Thyroid gland (tissue), 4 donors: ENCODE measurements at regions not wholly inside any gene's neighbourhood (a gene's known extent, or its start where the extent isn't known, plus 50 kb on each side); places are given as distances from the start of the nearest gene placed in this dataset.

ENCODE experiments used
- DNase-seq, 2 donors: peaks; one replicate each; pipeline ENCODE4 v3.0.0-alpha.2; 2019
- H3K27ac ChIP-seq, 3 donors: fragments of 200-600 bp; sonication (generic); 1 replicate in 2 of 3; 2 replicates in 1 of 3; pipeline ENCODE4 v1.5.1; 2016 to 2019; ENCODE audit warnings: mild to moderate bottlenecking in 1 of 3, moderate library complexity in 1 of 3
- H3K27me3 ChIP-seq: fragments of 200-600 bp; sonication (generic); one replicate; pipeline ENCODE4 v1.5.1; 2019
- H3K36me3 ChIP-seq, 2 donors: fragments of 200-600 bp; sonication (generic); one replicate each; pipeline ENCODE4 v1.5.1; 2016 to 2019
- H3K4me1 ChIP-seq, 2 donors: fragments of 200-600 bp; sonication (generic); one replicate each; pipeline ENCODE4 v1.5.1; 2017 to 2019
- H3K4me3 ChIP-seq, 3 donors: fragments of 200-600 bp; sonication (generic); replicated peaks in 1 of 3; 1 replicate in 2 of 3; 2 replicates in 1 of 3; pipeline ENCODE4 v1.5.1; 2016; ENCODE audit warnings: mild to moderate bottlenecking in 1 of 3
- H3K9me3 ChIP-seq: fragments of 200-600 bp; sonication (generic); one replicate; pipeline ENCODE4 v1.5.1; 2017
- CTCF ChIP-seq, 6 experiments: fragments of 200-600 bp in 3 of 6; fragments of 450-650 bp in 3 of 6; sonication (generic) in 3 of 6; IDR thresholded peaks; one replicate each; pipeline ENCODE4 v1.5.1; 2016 to 2019; ENCODE audit warnings: antibody characterized with exemption in 6 of 6, mild to moderate bottlenecking in 2 of 6, inconsistent platforms in 1 of 6, moderate library complexity in 1 of 6
- POLR2A ChIP-seq, 2 donors: fragments of 450-650 bp; IDR thresholded peaks; one replicate each; pipeline ENCODE4 v1.6.1; 2017; ENCODE audit warnings: antibody characterized with exemption in 2 of 2, mild to moderate bottlenecking in 2 of 2, moderate library complexity in 1 of 2
- WGBS, 2 donors: methylation state at CpG; one replicate each; pipeline ENCODE4 v1.1.5; 2017; 5-methylcytosine and 5-hydroxymethylcytosine counted together
- intact Hi-C: fragments of 100-400 bp; cut with DNase I; formaldehyde crosslinking; loops from one replicate; pipeline ENCODE4 v1.15.1; 2023

DNA sequence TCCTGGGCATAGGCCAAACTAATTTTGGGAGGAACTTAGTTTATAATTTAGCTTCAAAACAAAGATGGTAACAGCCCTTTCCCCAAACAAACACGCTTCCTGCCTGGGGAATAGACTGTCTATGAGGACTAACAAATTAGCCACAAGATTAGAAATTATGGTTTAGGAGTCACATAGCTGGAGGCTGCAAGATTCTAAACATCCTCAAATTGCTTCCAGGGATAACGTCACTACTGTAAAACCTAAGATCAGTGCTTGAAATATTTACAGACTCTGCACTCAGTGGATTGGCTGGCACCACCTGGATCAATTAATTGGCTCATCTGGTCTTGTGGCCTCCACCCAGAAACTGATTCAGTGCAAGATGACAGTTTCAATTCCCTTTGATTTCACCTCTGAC lies 118.0 kb upstream of the TACR1 start:
- TF ChIP-seq CTCF (IDR thresholded peaks at IDR 0.05) = no peak
- TF ChIP-seq POLR2A (IDR thresholded peaks at IDR 0.05) = no peak
- Histone ChIP-seq H3K27me3 (no peaks in the 10 kb centered on the region), H3K4me3 (no peak overlapping the region), H3K4me1 (no peaks in the 10 kb centered on the region), H3K27ac (no peak overlapping the region), H3K36me3 (no peaks in the 10 kb centered on the region), H3K9me3 (no peaks in the 10 kb centered on the region)
- intact Hi-C loops = no loop called here
- no peak for DNase-seq
- WGBS, 2 donors = 71 to 77% methylated on average over 2 of the region's 2 CpGs

GRCh38 chr2:75315436-75315835 lies 116.1 kb upstream of the TACR1 start:
- no peak for DNase-seq
- TF ChIP-seq POLR2A (IDR thresholded peaks at IDR 0.05) = no peak
- TF ChIP-seq CTCF (IDR thresholded peaks at IDR 0.05) = no peak
- H3K9me3 ChIP-seq = no peaks in the 10 kb centered on the region
- no peaks in the 10 kb centered on the region for H3K4me1 ChIP-seq
- intact Hi-C loops = no loop called here
- no peaks in the 10 kb centered on the region for H3K27me3 ChIP-seq
- H3K27ac ChIP-seq = no peak overlapping the region
- 64 to 88% methylated on average over 3 of the region's 3 CpGs for WGBS, 2 donors
- no peaks in the 10 kb centered on the region for H3K36me3 ChIP-seq
- H3K4me3 ChIP-seq = no peak overlapping the region

- 61 to 77% methylated on average over 4 of the region's 4 CpGs for WGBS, 2 donors
- Histone ChIP-seq H3K9me3 (no peaks in the 10 kb centered on the region), H3K27ac (no peak overlapping the region), H3K27me3 (no peaks in the 10 kb centered on the region), H3K36me3 (no peaks in the 10 kb centered on the region), H3K4me3 (no peak overlapping the region), H3K4me1 (no peaks in the 10 kb centered on the region)
- DNase-seq = no peak
- intact Hi-C loops = no loop called here
- TF ChIP-seq CTCF (IDR thresholded peaks at IDR 0.05) = no peak
- no peak for TF ChIP-seq POLR2A (IDR thresholded peaks at IDR 0.05)
Measured at GRCh38 chr2:75311993-75312392, 112.7 kb upstream of the TACR1 start.

GRCh38 chr2:75311521-75311920 lies 112.2 kb upstream of the TACR1 start:
- WGBS, 2 donors = 35 to 55% methylated on average over 3 of the region's 3 CpGs
- Histone ChIP-seq H3K36me3 (no peaks in the 10 kb centered on the region), H3K4me3 (no peak overlapping the region), H3K27ac (no peak overlapping the region), H3K4me1 (no peaks in the 10 kb centered on the region), H3K27me3 (no peaks in the 10 kb centered on the region), H3K9me3 (no peaks in the 10 kb centered on the region)
- DNase-seq = no peak
- no peak for TF ChIP-seq CTCF (IDR thresholded peaks at IDR 0.05)
- no peak for TF ChIP-seq POLR2A (IDR thresholded peaks at IDR 0.05)
- intact Hi-C loops = no loop called here

GRCh38 chr2:75310876-75311275 lies 111.6 kb upstream of the TACR1 start:
- H3K27me3 ChIP-seq = no peaks in the 10 kb centered on the region
- no peaks in the 10 kb centered on the region for H3K9me3 ChIP-seq
- DNase-seq = no peak
- no peak overlapping the region for H3K27ac ChIP-seq
- no peaks in the 10 kb centered on the region for H3K36me3 ChIP-seq
- WGBS, 2 donors = 79 to 86% methylated on average over 4 of the region's 4 CpGs
- TF ChIP-seq CTCF (IDR thresholded peaks at IDR 0.05) = no peak
- TF ChIP-seq POLR2A (IDR thresholded peaks at IDR 0.05) = no peak
- no peak overlapping the region for H3K4me3 ChIP-seq
- intact Hi-C loops = no loop called here
- H3K4me1 ChIP-seq = no peaks in the 10 kb centered on the region
